GM12878 (cell line): ENCODE measurements at regions not wholly inside any gene's neighbourhood (a gene's known extent, or its start where the extent isn't known, plus 50 kb on each side); places are given as distances from the start of the nearest gene placed in this dataset.

Experiments
- ATAC-seq: fragments of 200-7000 bp; cut with Tn5 transposase; 3 replicates; pipeline ENCODE4 v1.9.1; 2020; ENCODE audit warnings: mild to moderate bottlenecking, moderate library complexity
- BruUV-seq: library from RNA; stranded (reverse); fragments of 400-500 nt; replicated peaks from 2 replicates; lab custom pipeline; 2021; lab: Mats Ljungman, UMichigan
- CTCF ChIA-PET: fragments of 300-600 bp; sonication (Branson Sonifier 250); formaldehyde crosslinking; extraction: SDS; loops from one replicate; lab custom pipeline; 2021; ENCODE audit warnings: inconsistent platforms; lab: Yijun Ruan, JAX
- POLR2A ChIA-PET: fragments of 350-600 bp; formaldehyde crosslinking; extraction: SDS; loops from one replicate; lab custom pipeline; 2021; ENCODE audit warnings: inconsistent platforms; lab: Charles Lee
- RAD21 ChIA-PET: fragments of 300-600 bp; sonication (Branson Sonifier 250); formaldehyde crosslinking; loops from one replicate; lab custom pipeline; 2023; ENCODE audit warnings: antibody characterized with exemption; ENCODE audit not compliant: unreplicated experiment; lab: Charles Lee
- SMC1A ChIA-PET: fragments of 300-600 bp; sonication (Branson Sonifier 250); formaldehyde crosslinking; loops from one replicate; lab custom pipeline; 2023; ENCODE audit not compliant: unreplicated experiment, uncharacterized antibody; lab: Charles Lee
- DNase-seq: peaks from one replicate; pipeline ENCODE4 v3.0.0-alpha.2; 2011; ENCODE audit warnings: low read depth, low spot score
- FAIRE-seq: peaks from 3 replicates; lab custom pipeline; 2011; peaks lifted over from hg19 to GRCh38; lab: Jason Lieb, UNC
- H2AFZ ChIP-seq: 2 replicates; pipeline ENCODE4 v1.6.0; 2011; ENCODE audit warnings: low read depth, low read length, control low read depth; ENCODE audit not compliant: control insufficient read depth
- H3K27ac ChIP-seq: 2 replicates; pipeline ENCODE4 v1.5.1; 2011; ENCODE audit warnings: control low read depth; ENCODE audit not compliant: control insufficient read depth, insufficient read depth
- H3K27me3 ChIP-seq, 2 experiments: replicated peaks in 1 of 2; 2 replicates each; pipeline versions ENCODE4 v1.6.0 to v1.6.1; 2011; ENCODE audit warnings: low read length in 1 of 2; ENCODE audit not compliant: control insufficient read depth in 2 of 2, insufficient read depth in 2 of 2
- H3K36me3 ChIP-seq, 2 experiments: 2 replicates each; pipeline ENCODE4 v1.5.1; 2011; ENCODE audit warnings: low read length in 1 of 2; ENCODE audit not compliant: control insufficient read depth in 2 of 2, insufficient read depth in 2 of 2
- H3K4me1 ChIP-seq: 2 replicates; pipeline ENCODE4 v1.6.1; 2011; ENCODE audit warnings: mild to moderate bottlenecking, low read length, moderate library complexity, mixed read lengths; ENCODE audit not compliant: control insufficient read depth, insufficient read depth
- H3K4me2 ChIP-seq: 2 replicates; pipeline ENCODE4 v1.6.0; 2011; ENCODE audit warnings: control low read depth; ENCODE audit not compliant: control insufficient read depth, insufficient read depth
- H3K4me3 ChIP-seq: fragments of 200-600 bp; sonication (generic); 2 replicates; pipeline ENCODE4 v1.5.1; 2016
- H3K79me2 ChIP-seq: 2 replicates; pipeline ENCODE4 v1.6.0; 2011; ENCODE audit warnings: low read length; ENCODE audit not compliant: control insufficient read depth, insufficient read depth
- H3K9ac ChIP-seq: 2 replicates; pipeline ENCODE4 v1.8.0; 2011; ENCODE audit warnings: low read length, control low read depth, mixed read lengths; ENCODE audit not compliant: control insufficient read depth, insufficient read depth
- H3K9me3 ChIP-seq: replicated peaks from 3 replicates; pipeline ENCODE4 v1.5.1; 2011; ENCODE audit warnings: mild to moderate bottlenecking, low read length; ENCODE audit not compliant: control insufficient read depth, insufficient read depth
- H4K20me1 ChIP-seq: 2 replicates; pipeline ENCODE4 v1.6.0; 2011; ENCODE audit not compliant: control insufficient read depth, insufficient read depth
- CEBPZ ChIP-seq: fragments of 150-350 bp; IDR thresholded peaks from 2 replicates; pipeline ENCODE4 v1.6.1; 2016; ENCODE audit warnings: low read depth, low read length
- GABPA ChIP-seq: IDR thresholded peaks from 2 replicates; pipeline ENCODE4 v1.6.1; 2014; ENCODE audit warnings: antibody characterized with exemption, low read depth, mild to moderate bottlenecking, inconsistent platforms
- KAT2A ChIP-seq: conservative IDR thresholded peaks from 2 replicates; pipeline ENCODE4 v1.6.1; 2011; ENCODE audit warnings: low read depth, low read length; ENCODE audit not compliant: control insufficient read depth
- LARP7 ChIP-seq: fragments of 450-650 bp; IDR thresholded peaks from 2 replicates; pipeline ENCODE4 v1.6.1; 2017; ENCODE audit warnings: mild to moderate bottlenecking
- RAD21 ChIP-seq: IDR thresholded peaks from 2 replicates; pipeline ENCODE4 v1.6.1; 2011; ENCODE audit warnings: mild to moderate bottlenecking, low read depth, low read length, moderate library complexity; ENCODE audit not compliant: insufficient read depth
- RFX5 ChIP-seq: IDR thresholded peaks from 2 replicates; pipeline ENCODE4 v1.6.1; 2011; ENCODE audit warnings: low read depth, low read length, improper control_type of control experiment
- SMAD1 ChIP-seq: fragments of 450-650 bp; IDR thresholded peaks from 2 replicates; pipeline ENCODE4 v1.6.1; 2018; ENCODE audit warnings: mild to moderate bottlenecking, low read depth; ENCODE audit not compliant: partially characterized antibody
- SMARCA5 ChIP-seq: fragments of 450-650 bp; IDR thresholded peaks from 2 replicates; pipeline ENCODE4 v1.6.1; 2017; ENCODE audit warnings: mild to moderate bottlenecking
- SUZ12 ChIP-seq: fragments of 200-600 bp; sonication (generic); IDR thresholded peaks from one replicate; pipeline ENCODE4 v1.6.1; 2018; ENCODE audit warnings: antibody characterized with exemption, mild to moderate bottlenecking; ENCODE audit not compliant: unreplicated experiment
- ZSCAN29 ChIP-seq: fragments of 450-650 bp; IDR thresholded peaks from 2 replicates; pipeline ENCODE4 v1.6.1; 2017; ENCODE audit warnings: mild to moderate bottlenecking, moderate library complexity
- WGBS: methylation state at CpG from one replicate; pipeline ENCODE4 v1.1.6; 2016; ENCODE audit warnings: low lambda C conversion rate; ENCODE audit not compliant: insufficient replicate concordance, insufficient coverage; ENCODE audit errors: missing lambda C conversion rate; 5-methylcytosine and 5-hydroxymethylcytosine counted together
- in situ Hi-C: fragments of 300-500 bp; cut with MboI; formaldehyde crosslinking; loops from 9 replicates; pipeline ENCODE4 v1.14.3; 2018; ENCODE audit warnings: mixed read lengths
- intact Hi-C: fragments of 100-400 bp; cut with micrococcal nuclease; formaldehyde crosslinking; loops from one replicate; pipeline ENCODE4 v1.14.2; 2022; ENCODE audit not compliant: unreplicated experiment
- TF ChIP-seq, protein P1 (sequence below): fragments of 450-650 bp; IDR thresholded peaks from 2 replicates; pipeline ENCODE4 v1.6.1; 2017; ENCODE audit warnings: antibody characterized with exemption, mild to moderate bottlenecking, moderate library complexity

DNA sequence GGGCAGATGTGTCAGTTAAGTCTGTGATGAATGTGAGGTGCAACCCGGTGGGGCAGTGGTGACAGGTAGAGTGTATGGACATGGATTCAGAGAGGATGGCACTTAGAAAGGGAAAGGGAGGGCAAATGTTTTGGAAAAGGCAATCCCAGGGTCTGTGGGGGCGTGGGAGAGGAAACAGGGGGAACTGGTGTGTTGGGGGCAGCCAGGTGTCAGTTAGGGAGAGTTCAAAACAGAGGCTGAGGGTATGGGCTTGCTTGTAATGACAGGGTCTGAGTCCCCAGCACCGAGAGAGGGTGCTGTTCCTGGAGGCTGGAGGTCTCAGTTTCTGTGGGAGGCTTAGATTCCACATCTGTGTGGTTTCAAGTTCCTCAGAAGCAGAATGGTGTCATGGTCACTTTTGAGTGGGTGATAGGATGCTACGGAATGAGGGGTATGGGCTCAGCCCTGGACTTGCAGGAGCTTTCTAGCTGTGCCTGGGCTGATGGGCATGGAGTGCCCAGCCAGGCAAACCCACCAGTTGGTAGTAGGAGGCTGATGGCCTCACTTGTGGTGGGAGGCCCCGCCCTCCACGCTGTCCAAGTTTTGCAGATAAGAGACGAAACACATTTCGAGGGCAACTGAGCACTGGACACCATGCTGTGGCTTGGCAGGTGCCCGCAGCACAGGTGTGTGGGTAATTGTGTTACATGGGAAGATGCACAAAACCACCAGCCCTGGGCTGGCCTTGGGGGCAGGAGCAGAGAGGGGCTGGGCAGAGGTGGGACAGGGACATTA is 209.4 kb downstream of the RPLP1 start:
- Histone ChIP-seq H3K4me1 (peaks cover 18% of the 10 kb centered on the region), H4K20me1 (no peaks in the 10 kb centered on the region), H3K9me3 (no peaks in the 10 kb centered on the region), H3K79me2 (no peaks in the 10 kb centered on the region), H3K9ac (no peak overlapping the region), H3K36me3 (no peaks in the 10 kb centered on the region), H2AFZ (no peak overlapping the region), H3K4me2 (no peak overlapping the region), H3K27me3 (no peaks in the 10 kb centered on the region; a peak in 2 of 4 replicates), H3K4me3 (no peak overlapping the region), H3K27ac (no peak overlapping the region)
- POLR2A ChIA-PET, result interaction anchor here (1.8 kb wide), 1 partner anchor 9 kb away, joined by 7 read pairs; no protein-coding TSS in a partner anchor
- ATAC-seq, result no peak
- FAIRE-seq, result peak; percentile 66
- WGBS, result 59% methylated on average over 9 of the region's 9 CpGs
- in situ Hi-C loops (no loop called here), intact Hi-C loops (no loop called here)
- CTCF ChIA-PET, result no interaction called here
- BruUV-seq, result no TSS peak
- RAD21 ChIA-PET, result no interaction called here
- SMC1A ChIA-PET, result no interaction called here
- DNase-seq, result no peak
- TF ChIP-seq CEBPZ, result no peak
- TF ChIP-seq SMAD1, result no peak
- no peak for TF ChIP-seq SMARCA5
- no peak for TF ChIP-seq GABPA
- no peak for TF ChIP-seq RFX5
- TF ChIP-seq, protein P1, sequence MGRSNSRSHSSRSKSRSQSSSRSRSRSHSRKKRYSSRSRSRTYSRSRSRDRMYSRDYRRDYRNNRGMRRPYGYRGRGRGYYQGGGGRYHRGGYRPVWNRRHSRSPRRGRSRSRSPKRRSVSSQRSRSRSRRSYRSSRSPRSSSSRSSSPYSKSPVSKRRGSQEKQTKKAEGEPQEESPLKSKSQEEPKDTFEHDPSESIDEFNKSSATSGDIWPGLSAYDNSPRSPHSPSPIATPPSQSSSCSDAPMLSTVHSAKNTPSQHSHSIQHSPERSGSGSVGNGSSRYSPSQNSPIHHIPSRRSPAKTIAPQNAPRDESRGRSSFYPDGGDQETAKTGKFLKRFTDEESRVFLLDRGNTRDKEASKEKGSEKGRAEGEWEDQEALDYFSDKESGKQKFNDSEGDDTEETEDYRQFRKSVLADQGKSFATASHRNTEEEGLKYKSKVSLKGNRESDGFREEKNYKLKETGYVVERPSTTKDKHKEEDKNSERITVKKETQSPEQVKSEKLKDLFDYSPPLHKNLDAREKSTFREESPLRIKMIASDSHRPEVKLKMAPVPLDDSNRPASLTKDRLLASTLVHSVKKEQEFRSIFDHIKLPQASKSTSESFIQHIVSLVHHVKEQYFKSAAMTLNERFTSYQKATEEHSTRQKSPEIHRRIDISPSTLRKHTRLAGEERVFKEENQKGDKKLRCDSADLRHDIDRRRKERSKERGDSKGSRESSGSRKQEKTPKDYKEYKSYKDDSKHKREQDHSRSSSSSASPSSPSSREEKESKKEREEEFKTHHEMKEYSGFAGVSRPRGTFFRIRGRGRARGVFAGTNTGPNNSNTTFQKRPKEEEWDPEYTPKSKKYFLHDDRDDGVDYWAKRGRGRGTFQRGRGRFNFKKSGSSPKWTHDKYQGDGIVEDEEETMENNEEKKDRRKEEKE, result no peak
- TF ChIP-seq LARP7, result no peak
- no peak for TF ChIP-seq ZSCAN29
- no peak for TF ChIP-seq KAT2A
- TF ChIP-seq SUZ12, result no peak
- TF ChIP-seq RAD21, result no peak
